Urinary bladder (tissue), 4 donors: ENCODE measurements at regions not wholly inside any gene's neighbourhood (a gene's known extent, or its start where the extent isn't known, plus 50 kb on each side); places are given as distances from the start of the nearest gene placed in this dataset. TPM values are rescaled to one million over a fixed set of nuclear protein-coding genes. Genes with fewer than 3 reads are reported as not detected.
A peak's percentile ranks its signal among the peaks of the same experiment; 100 is the strongest.

Experiments used
- DNase-seq: peaks from one replicate; pipeline ENCODE4 v3.0.0-alpha.2; 2015; ENCODE audit errors: extremely low spot score
- H3K27ac ChIP-seq: one replicate; pipeline ENCODE4 v1.5.1; 2013; ENCODE audit warnings: low read depth, mild to moderate bottlenecking, moderate library complexity
- H3K36me3 ChIP-seq: one replicate; pipeline ENCODE4 v1.6.1; 2013; ENCODE audit warnings: mild to moderate bottlenecking, moderate library complexity; ENCODE audit not compliant: insufficient read depth
- H3K4me1 ChIP-seq: one replicate; pipeline ENCODE4 v1.6.1; 2013; ENCODE audit warnings: mild to moderate bottlenecking, moderate library complexity; ENCODE audit not compliant: insufficient read depth
- H3K4me3 ChIP-seq: one replicate; pipeline ENCODE4 v1.5.1; 2013; ENCODE audit warnings: low read depth, low read length
- WGBS: extraction: QIAGEN DNeasy Blood & Tissue Kit; methylation state at CpG from one replicate; pipeline ENCODE4 v1.1.7; 2013; 5-methylcytosine and 5-hydroxymethylcytosine counted together
- small RNA-seq: library from RNA; depleted of rRNA; stranded (forward); fragments of <200 nt; gene quantifications from one replicate; pipeline ENCODE3, GENCODE V24; 2014
- donor health status: healthy with polysubstance abuse.
- donor health status: healthy.

DNA sequence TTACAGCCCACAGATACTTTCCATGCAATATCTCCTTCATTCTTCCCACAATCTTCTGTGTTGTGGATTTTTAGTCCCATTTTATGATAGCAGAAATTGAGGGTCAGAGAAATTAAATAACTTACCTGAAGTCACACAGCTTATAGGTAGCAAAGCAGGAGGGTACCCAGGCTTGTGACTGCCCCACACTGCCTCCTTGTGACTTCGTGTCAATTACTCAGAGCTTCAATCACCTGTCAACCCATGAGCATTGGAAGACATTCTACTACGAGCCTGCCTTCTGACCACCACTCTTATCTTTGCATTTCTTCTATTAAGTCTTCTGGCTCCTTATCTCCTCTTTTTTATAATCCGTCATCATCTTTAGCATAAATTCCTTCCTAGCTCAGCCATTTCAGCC lies 71.6 kb upstream of the NRSN1 start:
- 64% methylated on average over 3 of the region's 3 CpGs for WGBS
- no peaks in the 10 kb centered on the region for H3K4me1 ChIP-seq
- no peaks in the 10 kb centered on the region for H3K36me3 ChIP-seq
- no peak overlapping the region for H3K27ac ChIP-seq
- DNase-seq, result no peak
- H3K4me3 ChIP-seq, result no peak overlapping the region

DNA sequence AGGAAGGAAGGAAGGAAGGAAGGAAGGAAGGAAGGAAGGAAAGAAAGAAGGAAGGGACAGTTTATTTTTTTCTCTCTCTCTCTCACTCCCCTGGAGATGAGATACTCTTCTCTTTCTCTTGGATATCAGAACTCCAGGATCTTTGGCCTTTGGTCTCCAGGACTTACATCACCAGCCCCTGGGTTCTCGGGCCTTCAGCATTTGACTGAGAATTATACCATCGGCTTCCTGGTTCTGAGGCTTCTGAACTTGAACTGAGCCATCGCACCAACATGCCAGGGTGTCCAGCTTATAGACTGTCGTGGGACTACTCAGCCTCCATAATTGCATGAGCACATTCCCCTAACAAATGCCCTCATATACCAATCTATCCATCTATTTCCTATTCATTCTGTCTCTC lies 69.4 kb upstream of the NRSN1 start:
- H3K36me3 ChIP-seq, result no peaks in the 10 kb centered on the region
- WGBS, result 94% methylated on average over 4 of the region's 4 CpGs
- H3K27ac ChIP-seq, result no peak overlapping the region
- no peaks in the 10 kb centered on the region for H3K4me1 ChIP-seq
- DNase-seq, result no peak
- H3K4me3 ChIP-seq, result no peak overlapping the region

DNA sequence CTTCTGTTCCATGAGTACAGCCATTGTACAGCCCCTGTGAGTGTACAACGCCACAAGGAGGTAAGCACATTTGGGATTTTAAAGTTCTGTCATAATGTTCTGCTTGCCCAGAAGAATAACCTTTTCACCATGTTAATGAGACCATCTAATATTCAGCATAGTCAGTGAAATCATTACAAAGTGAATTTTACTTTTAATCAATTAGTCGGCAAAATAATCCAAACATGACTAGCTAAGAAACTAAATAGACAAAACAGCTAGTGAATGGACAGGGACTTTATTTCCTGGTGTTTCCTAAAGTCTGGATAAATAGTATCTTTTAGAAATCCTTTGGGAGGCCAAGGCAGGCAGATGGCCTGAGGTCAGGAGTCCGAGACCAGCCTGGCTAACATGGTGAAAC lies 69.0 kb upstream of the NRSN1 start:
- Histone ChIP-seq H3K36me3 (no peaks in the 10 kb centered on the region), H3K4me3 (no peak overlapping the region), H3K27ac (no peak overlapping the region), H3K4me1 (no peaks in the 10 kb centered on the region)
- 89% methylated on average over 3 of the region's 3 CpGs for WGBS
- no peak for DNase-seq

DNA sequence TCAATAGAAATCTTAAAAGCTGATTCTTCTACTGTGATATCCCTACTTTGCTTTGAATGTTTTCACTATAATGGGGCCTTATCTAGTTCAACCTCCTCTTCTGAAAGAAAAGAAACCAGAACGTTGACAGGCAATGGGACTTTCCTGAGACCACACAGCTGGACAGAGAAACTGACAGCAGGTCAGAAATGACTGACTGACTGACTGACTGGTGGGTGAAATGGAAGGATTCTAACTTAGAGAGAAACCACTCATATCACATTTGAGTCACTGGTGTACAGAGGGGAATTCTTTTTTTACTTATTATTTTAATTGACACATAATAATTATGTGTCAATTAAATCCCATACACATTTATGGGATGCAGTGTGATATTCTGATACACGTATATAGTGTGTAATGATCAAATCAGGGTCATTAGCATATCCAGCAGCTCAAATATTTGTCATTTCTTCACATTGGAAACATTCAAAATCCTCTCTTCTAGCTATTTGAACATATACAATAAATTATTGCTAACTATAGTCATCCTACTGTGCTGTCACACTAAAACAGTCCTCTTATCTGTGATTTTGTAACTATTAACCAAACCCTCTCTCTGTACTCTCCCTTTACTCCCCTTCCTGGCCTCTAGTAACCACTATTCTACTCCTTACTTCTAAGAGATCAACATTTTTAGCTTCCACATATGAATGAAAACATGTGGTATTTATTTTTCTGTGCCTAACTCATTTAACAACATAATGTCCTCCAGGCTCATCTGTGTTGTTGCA lies 64.8 kb upstream of the NRSN1 start:
- Histone ChIP-seq H3K4me3 (no peak overlapping the region), H3K4me1 (no peaks in the 10 kb centered on the region), H3K36me3 (no peaks in the 10 kb centered on the region), H3K27ac (no peak overlapping the region)
- 58% methylated on average over 2 of the region's 2 CpGs for WGBS
- no peak for DNase-seq

DNA sequence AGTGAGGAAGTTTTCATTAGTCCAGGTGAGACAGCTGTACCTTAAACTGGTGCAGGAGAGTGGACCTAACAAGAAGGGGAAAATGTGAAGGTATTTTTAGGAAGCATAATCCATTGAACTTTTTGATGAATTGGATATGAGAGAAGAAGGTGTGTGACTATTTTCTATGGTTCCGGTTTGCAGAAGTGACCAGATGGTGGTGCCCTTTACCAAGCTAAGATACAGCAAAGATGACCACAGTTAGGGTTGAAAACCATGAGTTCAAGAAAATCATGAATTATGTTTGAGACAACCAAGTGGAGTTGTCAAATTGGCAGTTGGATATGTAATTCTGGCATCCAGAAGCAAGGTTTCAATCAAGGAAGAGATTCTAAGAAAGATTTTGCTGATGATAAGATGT lies 61.9 kb upstream of the NRSN1 start:
- DNase-seq, result no peak

DNA sequence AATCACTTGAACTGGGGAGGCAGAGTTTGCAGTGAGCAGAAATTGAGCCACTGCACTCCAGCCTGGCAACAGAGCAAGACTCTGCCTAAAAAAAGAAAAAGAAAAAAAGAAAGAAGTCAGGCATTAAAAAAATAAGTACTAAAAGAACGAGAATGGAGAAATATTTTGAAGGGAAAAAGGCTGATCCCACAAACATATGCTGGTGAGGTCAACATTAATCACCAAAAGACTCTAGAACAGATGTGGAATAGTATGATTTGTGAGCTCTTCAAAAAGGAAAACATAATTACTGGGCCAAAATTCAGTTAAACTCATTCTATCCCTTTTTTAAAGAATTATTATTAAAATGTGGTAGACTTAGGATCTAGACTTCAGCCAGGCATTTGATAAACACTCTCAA lies 61.2 kb upstream of the NRSN1 start:
- no peak overlapping the region for H3K4me3 ChIP-seq
- no peak for DNase-seq
- no peaks in the 10 kb centered on the region for H3K36me3 ChIP-seq
- H3K4me1 ChIP-seq, result no peaks in the 10 kb centered on the region
- no peak overlapping the region for H3K27ac ChIP-seq
- 40% methylated on average over 1 of the region's 1 CpG for WGBS

More for the DNA sequence above, 61.9 kb upstream of the NRSN1 start:
- WGBS, result 36% methylated on average over 1 of the region's 1 CpG
- Histone ChIP-seq H3K36me3 (no peaks in the 10 kb centered on the region), H3K4me1 (no peaks in the 10 kb centered on the region), H3K4me3 (no peak overlapping the region), H3K27ac (no peak overlapping the region)

DNA sequence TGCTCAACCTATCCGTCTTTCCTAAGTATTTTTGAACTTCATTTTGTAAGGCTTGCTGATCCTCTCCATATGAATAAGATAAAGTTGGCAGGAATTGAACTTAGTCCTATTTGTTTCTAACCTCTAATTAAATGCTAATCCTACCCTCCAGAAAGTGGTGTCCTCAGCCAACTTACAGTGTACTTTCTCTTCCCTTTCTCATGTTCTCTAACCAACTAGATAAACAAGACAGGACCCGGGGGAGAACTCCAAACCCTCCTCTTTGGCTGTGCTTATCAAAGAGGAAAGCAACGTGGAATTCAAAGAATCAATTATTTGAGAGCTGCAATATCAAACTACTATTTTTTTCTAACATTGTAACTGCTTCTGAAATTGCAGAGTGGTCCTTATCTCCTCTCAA lies 56.5 kb upstream of the NRSN1 start:
- peak; percentile 15 for DNase-seq
- Histone ChIP-seq H3K4me1 (no peaks in the 10 kb centered on the region), H3K36me3 (no peaks in the 10 kb centered on the region), H3K4me3 (no peak overlapping the region), H3K27ac (no peak overlapping the region)
- WGBS, result 33% methylated on average over 3 of the region's 3 CpGs

DNA sequence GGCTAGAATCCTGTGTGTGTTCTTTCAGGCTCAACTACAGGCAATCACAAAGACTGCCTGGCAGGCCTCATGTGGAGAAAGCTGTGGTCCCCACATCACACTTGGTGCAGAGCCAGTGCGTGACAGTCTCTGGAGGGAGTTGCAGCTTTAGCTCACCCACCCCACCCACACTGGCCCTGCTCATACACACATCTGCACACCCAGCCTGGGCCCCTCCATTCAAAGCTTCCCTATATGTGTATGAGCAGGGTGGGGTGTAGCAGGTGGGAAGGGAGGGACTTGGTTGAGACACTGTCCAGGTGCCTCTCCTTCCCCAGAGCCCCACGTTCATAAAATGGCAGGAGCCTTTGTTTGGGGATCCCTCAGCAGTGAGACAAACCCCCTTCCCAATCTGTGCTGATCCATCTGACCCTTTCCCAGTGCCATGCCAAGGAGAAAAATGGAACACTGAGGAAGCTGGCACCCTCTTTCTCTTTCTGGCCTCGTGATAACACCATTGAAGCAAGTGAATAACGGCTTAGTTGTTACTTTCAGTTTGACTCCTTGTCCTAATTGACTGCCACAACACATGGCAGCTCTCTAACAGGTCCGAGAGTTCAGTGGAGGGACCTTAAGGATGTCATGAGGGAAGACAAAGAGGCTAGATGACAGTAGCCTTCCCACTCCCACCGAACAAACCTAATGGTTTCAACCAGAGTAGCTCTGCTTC lies 53.8 kb upstream of the NRSN1 start:
- Histone ChIP-seq H3K27ac (no peak overlapping the region), H3K4me1 (no peaks in the 10 kb centered on the region), H3K36me3 (no peaks in the 10 kb centered on the region), H3K4me3 (no peak overlapping the region)
- DNase-seq, result no peak
- WGBS, result 79% methylated on average over 6 of the region's 6 CpGs

DNA sequence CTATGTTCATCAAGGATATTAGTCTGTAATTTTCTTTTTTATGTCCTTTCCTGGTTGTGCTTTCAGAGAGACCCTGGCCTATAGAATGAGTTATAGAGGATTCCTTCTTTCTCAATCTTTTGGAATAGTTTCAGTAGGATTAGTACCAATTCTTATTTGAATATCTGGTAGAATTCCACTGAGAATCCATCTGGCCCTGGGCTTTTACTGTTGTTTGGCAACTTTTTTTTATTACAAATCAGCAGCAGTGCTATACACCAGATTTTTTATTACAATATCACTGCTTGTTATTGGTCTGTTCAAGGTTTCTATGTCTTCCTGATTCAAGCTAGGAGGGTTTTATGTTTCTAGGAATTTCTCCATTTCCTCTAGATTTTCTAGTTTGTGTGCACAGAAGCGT lies 50.0 kb upstream of the NRSN1 start:
- Histone ChIP-seq H3K4me3 (no peak overlapping the region), H3K27ac (no peak overlapping the region), H3K36me3 (no peaks in the 10 kb centered on the region), H3K4me1 (no peaks in the 10 kb centered on the region)
- 74% methylated on average over 1 of the region's 1 CpG for WGBS
- no peak for DNase-seq

Small RNAs in the stretch of these regions (small RNA-seq; reads per million reads assigned to genes)
- gene AL133270.1 (not detected), gene RNU6-1060P (not detected), gene SPTLC1P2 (not detected)
